ENCODE measurements at regions not wholly inside any gene's neighbourhood (a gene's known extent, or its start where the extent isn't known, plus 50 kb on each side); places are given as distances from the start of the nearest gene placed in this dataset.
"Not testable (repeated sequence)": the region's sequence is repeated elsewhere in the genome, so short reads cannot be mapped to it uniquely, and the experiment has no call there.

GRCh38 chr15:70602834-70603560 is 160.4 kb downstream of the UACA start:
- DNase-seq: no peak

- DNase-seq: no peak
These were observed 161.1 kb downstream of the UACA start for GRCh38 chr15:70602281-70602680.

GRCh38 chr15:70597945-70598344 is 165.4 kb downstream of the UACA start:
- DNase-seq: no peak

- no peak for DNase-seq
These were observed 166.2 kb downstream of the UACA start for GRCh38 chr15:70597056-70597603.

- peak; percentile 56 for DNase-seq
These were observed 166.9 kb downstream of the UACA start for GRCh38 chr15:70596354-70597055.

- DNase-seq: no peak
These were observed 169.6 kb downstream of the UACA start for GRCh38 chr15:70593795-70594194.

GRCh38 chr15:70589728-70590127 is 173.6 kb downstream of the UACA start:
- no peak for DNase-seq

GRCh38 chr15:70589221-70589620 is 174.1 kb downstream of the UACA start:
- DNase-seq: peak; percentile 28

GRCh38 chr15:70588613-70589012 is 174.7 kb downstream of the UACA start:
- no peak for DNase-seq

- DNase-seq: no peak
These were observed 175.3 kb downstream of the UACA start for GRCh38 chr15:70587896-70588567.

- not testable (repeated sequence) for DNase-seq
These were observed 176.2 kb downstream of the UACA start for GRCh38 chr15:70587012-70587634.

GRCh38 chr15:70586241-70586640 is 177.1 kb downstream of the UACA start:
- DNase-seq: no peak

GRCh38 chr15:70585707-70586034 is 177.7 kb downstream of the UACA start:
- no peak for DNase-seq

- no peak for DNase-seq
These were observed 178.3 kb downstream of the UACA start for GRCh38 chr15:70584838-70585706.

- DNase-seq: no peak
These were observed 178.9 kb downstream of the UACA start for GRCh38 chr15:70584441-70584837.

- DNase-seq: no peak
These were observed 180.4 kb downstream of the UACA start for GRCh38 chr15:70583006-70583405.

GRCh38 chr15:70582143-70582945 is 181.0 kb downstream of the UACA start:
- no peak for DNase-seq

- no peak for DNase-seq
These were observed 182.4 kb downstream of the UACA start for GRCh38 chr15:70580958-70581357.

- no peak for DNase-seq
These were observed 183.1 kb downstream of the UACA start for GRCh38 chr15:70580286-70580685.

- DNase-seq: no peak
These were observed 183.6 kb downstream of the UACA start for GRCh38 chr15:70579766-70580165.

GRCh38 chr15:70578196-70578595 is 185.2 kb downstream of the UACA start:
- no peak for DNase-seq
